Gastrocnemius medialis (tissue), 4 donors: ENCODE measurements at regions not wholly inside any gene's neighbourhood (a gene's known extent, or its start where the extent isn't known, plus 50 kb on each side); places are given as distances from the start of the nearest gene placed in this dataset.

Experiments
- ATAC-seq, 2 donors: fragments of 150-250 bp; one replicate each; pipeline ENCODE4 v1.9.1; 2016
- DNase-seq, 2 donors: peaks; one replicate each; pipeline ENCODE4 v3.0.0-alpha.2; 2019
- H3K27ac ChIP-seq, 4 donors: fragments of 200-600 bp; sonication (generic); 1 replicate in 1 of 4; 2 replicates in 3 of 4; pipeline ENCODE4 v1.5.1; 2016 to 2018; ENCODE audit warnings: mild to moderate bottlenecking in 2 of 4, moderate library complexity in 1 of 4
- H3K27me3 ChIP-seq, 3 donors: fragments of 200-600 bp; sonication (generic) in 2 of 3; 1 replicate in 1 of 3; 2 replicates in 2 of 3; pipeline versions ENCODE4 v1.5.1 to v1.6.0; 2016 to 2019; ENCODE audit warnings: mild to moderate bottlenecking in 1 of 3, moderate library complexity in 1 of 3
- H3K36me3 ChIP-seq, 2 donors: fragments of 200-600 bp; sonication (generic) in 1 of 2; one replicate each; pipeline ENCODE4 v1.5.1; 2017 to 2018
- H3K4me1 ChIP-seq, 2 donors: fragments of 200-600 bp; sonication (generic) in 1 of 2; one replicate each; pipeline ENCODE4 v1.5.1; 2016 to 2017; ENCODE audit warnings: mild to moderate bottlenecking in 2 of 2
- H3K4me3 ChIP-seq, 4 donors: fragments of 200-600 bp; sonication (generic) in 3 of 4; 1 replicate in 1 of 4; 2 replicates in 3 of 4; pipeline ENCODE4 v1.5.1; 2016 to 2019; ENCODE audit warnings: mild to moderate bottlenecking in 2 of 4
- H3K9me3 ChIP-seq, 3 donors: fragments of 200-600 bp; sonication (generic) in 2 of 3; 1 replicate in 1 of 3; 2 replicates in 2 of 3; pipeline ENCODE4 v1.5.1; 2016 to 2019
- POLR2A ChIP-seq, 2 donors: fragments of 450-650 bp; IDR thresholded peaks; one replicate each; pipeline ENCODE4 v1.6.1; 2017; ENCODE audit warnings: antibody characterized with exemption in 2 of 2, mild to moderate bottlenecking in 2 of 2, moderate library complexity in 2 of 2
- in situ Hi-C, 4 donors: fragments of 200-750 bp; cut with MboI; loops; one replicate each; pipeline versions ENCODE4 v1.15.0 to v1.8.0; 2017; ENCODE audit warnings: low sequenced_read_pairs in 4 of 4
- intact Hi-C: fragments of 100-400 bp; cut with DNase I; formaldehyde crosslinking; loops from one replicate; pipeline ENCODE4 v1.15.1; 2023; ENCODE audit warnings: low total_unique reads
- TF ChIP-seq, protein P1 (sequence below), 5 experiments: fragments of 450-650 bp in 3 of 5; fragments of 200-600 bp in 2 of 5; sonication (generic) in 2 of 5; IDR thresholded peaks in 4 of 5; conservative IDR thresholded peaks in 1 of 5; 1 replicate in 4 of 5; 2 replicates in 1 of 5; pipeline ENCODE4 v1.5.1; 2016 to 2019; ENCODE audit warnings: antibody characterized with exemption in 5 of 5, mild to moderate bottlenecking in 3 of 5, moderate library complexity in 3 of 5

DNA sequence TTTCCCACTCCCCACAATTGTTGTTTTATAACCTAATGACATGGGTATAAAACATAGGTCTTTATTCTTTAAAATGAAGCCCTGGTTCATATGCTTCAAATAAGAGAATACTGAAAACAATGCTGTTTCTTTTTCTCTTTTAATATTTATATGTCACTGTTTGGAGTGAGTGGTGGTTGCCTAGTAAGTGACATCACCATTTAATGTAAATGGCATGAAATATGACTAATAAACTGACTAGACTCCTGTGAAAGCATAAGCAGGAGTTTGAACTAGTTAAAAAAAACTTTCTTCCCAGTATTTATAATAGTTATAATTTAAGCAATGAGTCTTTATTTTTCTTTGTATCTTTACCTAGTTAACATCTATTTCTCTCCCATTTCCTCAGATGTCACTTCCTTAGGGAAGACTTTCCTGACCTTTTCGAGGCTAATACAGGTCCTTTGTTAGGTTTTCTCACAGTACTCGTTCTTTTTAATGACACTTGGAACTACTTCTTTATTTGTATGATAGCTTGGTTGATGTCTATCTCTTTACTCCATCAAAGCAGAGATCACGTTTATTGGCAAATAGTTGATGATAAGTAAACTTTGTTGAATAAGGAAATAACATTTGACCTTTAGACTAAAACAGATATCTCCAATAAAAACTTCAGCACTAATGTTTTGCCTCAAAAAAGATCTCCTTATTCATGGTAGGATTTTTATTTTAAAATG, 105.4 kb upstream of the PDC start:
- no peaks in the 10 kb centered on the region for H3K27me3 ChIP-seq
- no peak for ATAC-seq
- in situ Hi-C loops (no loop called here), intact Hi-C loops (no loop called here)
- no peaks in the 10 kb centered on the region for H3K9me3 ChIP-seq
- H3K4me1 ChIP-seq = no peaks in the 10 kb centered on the region
- no peaks in the 10 kb centered on the region for H3K36me3 ChIP-seq
- TF ChIP-seq, protein P1, sequence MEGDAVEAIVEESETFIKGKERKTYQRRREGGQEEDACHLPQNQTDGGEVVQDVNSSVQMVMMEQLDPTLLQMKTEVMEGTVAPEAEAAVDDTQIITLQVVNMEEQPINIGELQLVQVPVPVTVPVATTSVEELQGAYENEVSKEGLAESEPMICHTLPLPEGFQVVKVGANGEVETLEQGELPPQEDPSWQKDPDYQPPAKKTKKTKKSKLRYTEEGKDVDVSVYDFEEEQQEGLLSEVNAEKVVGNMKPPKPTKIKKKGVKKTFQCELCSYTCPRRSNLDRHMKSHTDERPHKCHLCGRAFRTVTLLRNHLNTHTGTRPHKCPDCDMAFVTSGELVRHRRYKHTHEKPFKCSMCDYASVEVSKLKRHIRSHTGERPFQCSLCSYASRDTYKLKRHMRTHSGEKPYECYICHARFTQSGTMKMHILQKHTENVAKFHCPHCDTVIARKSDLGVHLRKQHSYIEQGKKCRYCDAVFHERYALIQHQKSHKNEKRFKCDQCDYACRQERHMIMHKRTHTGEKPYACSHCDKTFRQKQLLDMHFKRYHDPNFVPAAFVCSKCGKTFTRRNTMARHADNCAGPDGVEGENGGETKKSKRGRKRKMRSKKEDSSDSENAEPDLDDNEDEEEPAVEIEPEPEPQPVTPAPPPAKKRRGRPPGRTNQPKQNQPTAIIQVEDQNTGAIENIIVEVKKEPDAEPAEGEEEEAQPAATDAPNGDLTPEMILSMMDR (IDR thresholded peaks at IDR 0.05 in 4 of 5, conservative IDR thresholded peaks at IDR 0.05 in 1 of 5) = no peak
- TF ChIP-seq POLR2A (IDR thresholded peaks at IDR 0.05) = no peak
- DNase-seq = no peak
- no peak overlapping the region for H3K4me3 ChIP-seq
- no peak overlapping the region for H3K27ac ChIP-seq

DNA sequence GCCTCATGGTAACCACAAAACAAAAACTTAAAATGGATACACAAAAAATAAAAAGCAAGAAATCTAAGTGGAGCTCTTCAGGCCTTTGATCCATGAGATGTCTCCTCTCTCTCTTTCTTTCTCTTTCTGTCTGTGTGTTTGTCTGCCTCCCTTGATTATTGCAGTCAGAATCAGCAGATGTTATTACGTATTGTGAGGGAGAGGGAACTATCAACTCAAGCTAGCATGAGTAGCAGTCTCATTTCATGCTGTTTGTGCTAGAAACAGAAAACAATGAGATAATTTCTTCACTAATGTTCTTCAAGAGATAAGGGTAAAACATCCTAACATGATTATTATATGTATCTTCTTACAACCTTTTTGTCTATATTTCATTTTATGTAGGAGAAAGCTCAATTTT, 103.7 kb upstream of the PDC start:
- Histone ChIP-seq H3K4me3 (no peak overlapping the region), H3K27me3 (no peaks in the 10 kb centered on the region), H3K4me1 (no peaks in the 10 kb centered on the region), H3K9me3 (no peaks in the 10 kb centered on the region), H3K36me3 (no peaks in the 10 kb centered on the region), H3K27ac (no peak overlapping the region)
- no peak for DNase-seq
- no peak for ATAC-seq
- intact Hi-C loops = no loop called here
- no peak for TF ChIP-seq POLR2A (IDR thresholded peaks at IDR 0.05)
- in situ Hi-C loops = no loop called here

DNA sequence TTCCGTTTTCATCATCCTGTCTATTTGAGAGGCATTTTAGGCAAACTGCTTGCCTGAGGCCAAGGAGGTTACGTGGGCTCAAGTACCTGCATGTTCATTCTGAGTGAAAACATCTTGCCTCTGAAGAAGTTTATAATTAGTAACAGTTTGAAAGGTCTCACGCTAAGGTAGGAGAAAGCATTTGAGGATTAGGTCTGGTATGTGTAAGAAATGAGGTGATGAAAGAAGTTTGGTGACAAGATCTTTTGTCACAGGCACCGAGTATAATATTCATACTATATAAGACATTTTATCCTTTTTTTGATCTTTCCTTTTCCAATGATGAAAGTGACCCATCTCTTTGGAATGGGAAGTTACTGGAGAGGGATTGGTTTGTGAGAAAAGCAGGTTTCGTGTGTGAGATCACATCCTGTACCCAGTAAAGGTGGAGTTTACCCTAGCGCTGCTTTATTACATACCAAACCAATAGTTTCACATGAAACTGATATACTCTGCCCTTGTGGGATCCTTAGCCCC, 98.7 kb upstream of the PDC start:
- Histone ChIP-seq H3K4me1 (no peaks in the 10 kb centered on the region), H3K4me3 (no peak overlapping the region), H3K27ac (no peak overlapping the region), H3K27me3 (no peaks in the 10 kb centered on the region), H3K36me3 (no peaks in the 10 kb centered on the region), H3K9me3 (no peaks in the 10 kb centered on the region)
- in situ Hi-C loops = no loop called here
- intact Hi-C loops = no loop called here
- TF ChIP-seq, protein P1 (IDR thresholded peaks at IDR 0.05 in 4 of 5, conservative IDR thresholded peaks at IDR 0.05 in 1 of 5) = no peak
- TF ChIP-seq POLR2A (IDR thresholded peaks at IDR 0.05) = no peak
- ATAC-seq (no peak), DNase-seq (no peak)

DNA sequence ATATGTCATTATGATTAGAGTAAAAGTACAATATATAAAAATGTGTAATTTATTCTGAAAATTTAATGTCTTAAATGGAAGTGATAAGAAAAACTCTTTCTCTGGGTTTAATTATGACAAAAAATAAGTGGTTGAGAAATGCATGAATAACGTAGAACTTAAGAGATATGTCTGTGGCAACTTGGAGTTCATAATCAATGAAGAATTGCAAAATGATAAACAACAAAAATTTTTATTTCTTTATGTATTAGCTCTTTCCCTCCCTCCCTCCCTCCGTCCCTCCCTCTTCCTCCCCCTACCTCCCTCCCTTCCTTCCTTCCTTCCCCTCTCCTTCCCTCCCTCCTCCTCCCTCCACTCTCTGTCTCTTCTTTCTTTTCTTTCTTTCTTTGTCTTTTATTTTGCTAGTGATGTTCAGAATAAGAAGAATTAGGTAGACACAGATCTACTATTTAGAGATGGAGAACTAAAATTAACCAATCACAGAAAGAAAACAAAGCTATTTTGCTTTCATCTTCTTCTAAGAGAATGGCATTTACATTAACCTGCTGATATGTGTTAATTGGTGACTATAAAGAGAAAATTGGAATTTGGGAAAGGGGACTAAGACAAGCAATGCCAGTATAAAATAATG, 96.3 kb upstream of the PDC start:
- intact Hi-C loops = no loop called here
- H3K36me3 ChIP-seq = no peaks in the 10 kb centered on the region
- ATAC-seq = no peak

DNA sequence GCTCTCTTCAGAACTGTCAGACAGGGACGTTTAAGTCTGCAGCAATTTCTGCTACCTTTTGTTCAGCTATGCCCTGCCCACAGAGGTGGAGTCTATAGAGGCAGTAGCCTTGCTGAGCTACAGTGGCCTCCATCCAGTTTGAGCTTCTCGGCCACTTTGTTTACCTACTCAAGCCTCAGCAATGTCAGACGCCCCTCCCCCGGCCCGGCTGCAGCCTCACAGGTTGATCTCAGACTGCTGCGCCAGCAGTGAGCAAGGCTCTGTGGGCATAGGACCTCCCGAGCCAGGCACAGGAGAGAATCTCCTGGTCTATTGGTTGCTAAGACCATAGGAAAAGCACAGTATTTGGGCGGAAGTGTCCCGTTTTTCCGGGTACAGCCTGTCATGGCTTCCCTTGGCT, 89.9 kb upstream of the PDC start:
- H3K4me1 ChIP-seq = no peaks in the 10 kb centered on the region
- no peak overlapping the region for H3K27ac ChIP-seq
- DNase-seq (no peak), ATAC-seq (no peak)
- H3K36me3 ChIP-seq = no peaks in the 10 kb centered on the region
- H3K4me3 ChIP-seq = no peak overlapping the region
- no peaks in the 10 kb centered on the region for H3K9me3 ChIP-seq
- no peaks in the 10 kb centered on the region for H3K27me3 ChIP-seq
- in situ Hi-C loops (no loop called here), intact Hi-C loops (no loop called here)
- TF ChIP-seq, protein P1 (IDR thresholded peaks at IDR 0.05 in 4 of 5, conservative IDR thresholded peaks at IDR 0.05 in 1 of 5) = no peak
- no peak for TF ChIP-seq POLR2A (IDR thresholded peaks at IDR 0.05)

More for the DNA sequence above, 96.3 kb upstream of the PDC start:
- in situ Hi-C loops = no loop called here
- no peaks in the 10 kb centered on the region for H3K9me3 ChIP-seq
- TF ChIP-seq POLR2A (IDR thresholded peaks at IDR 0.05) = no peak
- TF ChIP-seq, protein P1 (IDR thresholded peaks at IDR 0.05 in 4 of 5, conservative IDR thresholded peaks at IDR 0.05 in 1 of 5) = no peak
- H3K4me3 ChIP-seq = no peak overlapping the region
- H3K27me3 ChIP-seq = no peaks in the 10 kb centered on the region
- no peak overlapping the region for H3K27ac ChIP-seq
- no peaks in the 10 kb centered on the region for H3K4me1 ChIP-seq
- DNase-seq = no peak
